HCT116 (cell line): ENCODE measurements at regions not wholly inside any gene's neighbourhood (a gene's known extent, or its start where the extent isn't known, plus 50 kb on each side); places are given as distances from the start of the nearest gene placed in this dataset.

Experiments
- ATAC-seq: fragments of 200-7000 bp; cut with Tn5 transposase; 2 replicates; pipeline ENCODE4 v1.9.1; 2020; ENCODE audit warnings: mild to moderate bottlenecking, moderate library complexity
- BruUV-seq: library from RNA; stranded (reverse); fragments of 400-500 nt; replicated peaks from 2 replicates; lab custom pipeline; 2021; lab: Mats Ljungman, UMichigan
- CTCF ChIA-PET: fragments of 300-600 bp; sonication (Branson Sonifier 250); formaldehyde crosslinking; loops from one replicate; lab custom pipeline; 2021; ENCODE audit warnings: antibody characterized with exemption; lab: Charles Lee
- POLR2A ChIA-PET: fragments of 300-600, 350-600 bp; sonication (Branson Sonifier 250); formaldehyde crosslinking; loops from one replicate; lab custom pipeline; 2021; ENCODE audit warnings: antibody characterized with exemption; lab: Charles Lee
- RAD21 ChIA-PET, 2 experiments: fragments of 300-600 bp; sonication (Branson Sonifier 250); formaldehyde crosslinking; loops; one replicate each; lab custom pipeline; 2023; ENCODE audit warnings: low total read pairs in 2 of 2; ENCODE audit not compliant: uncharacterized antibody in 2 of 2, unreplicated experiment in 2 of 2, low non-redundant PET in 1 of 2; lab: Charles Lee
- DNase-seq: peaks from one replicate; pipeline ENCODE4 v3.0.0-alpha.2; 2010; ENCODE audit warnings: low read depth, low spot score
- H2AFZ ChIP-seq: fragments of 200-600 bp; shearing (Covaris generic), sonication (generic); 2 replicates; pipeline ENCODE4 v1.6.1; 2017; ENCODE audit warnings: low read depth, mixed run types, mixed read lengths, antibody characterized with exemption, low read length; ENCODE audit not compliant: poor library complexity, severe bottlenecking
- H3K27ac ChIP-seq: 2 replicates; pipeline ENCODE4 v1.5.1; 2012; ENCODE audit warnings: low read depth, low read length
- H3K27me3 ChIP-seq: fragments of 200-600 bp; sonication (generic); 2 replicates; pipeline ENCODE4 v1.6.1; 2016; ENCODE audit warnings: mixed run types, low read length, mixed read lengths; ENCODE audit not compliant: insufficient read depth
- H3K36me3 ChIP-seq, 2 experiments: fragments of 200-500 bp in 1 of 2; fragments of 200-600 bp in 1 of 2; sonication (Bioruptor generic) in 1 of 2; sonication (generic) in 1 of 2; 2 replicates each; pipeline versions ENCODE4 v1.5.1 to v1.6.1; 2014 to 2016; ENCODE audit warnings: low read length in 2 of 2, inconsistent platforms in 1 of 2, mixed read lengths in 1 of 2, mixed run types in 1 of 2; ENCODE audit not compliant: insufficient read depth in 2 of 2, control insufficient read depth in 1 of 2
- H3K4me1 ChIP-seq, 2 experiments: fragments of 200-600 bp in 1 of 2; sonication (generic) in 1 of 2; 2 replicates each; pipeline versions ENCODE4 v1.5.1 to v1.6.1; 2012 to 2017; ENCODE audit warnings: low read length in 2 of 2, inconsistent platforms in 1 of 2, mild to moderate bottlenecking in 1 of 2, mixed read lengths in 1 of 2, mixed run types in 1 of 2, moderate library complexity in 1 of 2; ENCODE audit not compliant: insufficient read depth in 2 of 2, control insufficient read depth in 1 of 2
- H3K4me2 ChIP-seq: fragments of 200-600 bp; sonication (generic); 2 replicates; pipeline ENCODE4 v1.6.1; 2017; ENCODE audit warnings: mixed run types, low read length, mixed read lengths
- H3K4me3 ChIP-seq, 2 experiments: fragments of 200-600 bp in 1 of 2; sonication (generic) in 1 of 2; replicated peaks in 1 of 2; 2 replicates each; pipeline ENCODE4 v1.5.1; 2011 to 2016; ENCODE audit warnings: low read length in 2 of 2, control low read depth in 1 of 2, low read depth in 1 of 2, mild to moderate bottlenecking in 1 of 2, mixed read lengths in 1 of 2, mixed run types in 1 of 2
- H3K79me2 ChIP-seq: fragments of 200-600 bp; sonication (generic); 2 replicates; pipeline ENCODE4 v1.6.1; 2017; ENCODE audit warnings: mild to moderate bottlenecking, mixed run types, low read length, moderate library complexity, mixed read lengths; ENCODE audit not compliant: insufficient read depth
- H3K9ac ChIP-seq: fragments of 200-600 bp; sonication (generic); 2 replicates; pipeline ENCODE4 v1.6.1; 2016; ENCODE audit warnings: low read length, mixed read lengths
- H3K9me2 ChIP-seq: fragments of 200-600 bp; sonication (generic), shearing (Covaris generic); 2 replicates; pipeline ENCODE4 v1.6.1; 2017; ENCODE audit warnings: mixed run types, mild to moderate bottlenecking, moderate library complexity; ENCODE audit not compliant: insufficient read depth
- H3K9me3 ChIP-seq, 2 experiments: fragments of 200-500 bp in 1 of 2; fragments of 200-600 bp in 1 of 2; sonication (Bioruptor generic) in 1 of 2; sonication (generic) in 1 of 2; 2 replicates each; pipeline ENCODE4 v1.6.1; 2014 to 2017; ENCODE audit warnings: low read length in 2 of 2, mixed read lengths in 2 of 2, inconsistent platforms in 1 of 2, low read depth in 1 of 2, mild to moderate bottlenecking in 1 of 2, mixed run types in 1 of 2, moderate library complexity in 1 of 2; ENCODE audit not compliant: control insufficient read depth in 1 of 2, insufficient read depth in 1 of 2
- H4K20me1 ChIP-seq: fragments of 200-600 bp; sonication (generic), shearing (Covaris generic); 2 replicates; pipeline ENCODE4 v1.6.1; 2017; ENCODE audit warnings: mixed run types, mild to moderate bottlenecking, moderate library complexity; ENCODE audit not compliant: insufficient read depth
- CBX3 ChIP-seq: IDR thresholded peaks from 2 replicates; pipeline ENCODE4 v1.6.1; 2012; ENCODE audit warnings: low read depth
- EGR1 ChIP-seq: IDR thresholded peaks from 2 replicates; pipeline ENCODE4 v1.6.1; 2012; ENCODE audit warnings: low read depth
- ELF1 ChIP-seq: IDR thresholded peaks from 2 replicates; pipeline ENCODE4 v1.6.1; 2012; ENCODE audit warnings: low read depth, borderline replicate concordance
- EZH2phosphoT487 ChIP-seq: fragments of 200-600 bp; IDR thresholded peaks from 2 replicates; pipeline ENCODE4 v1.6.1; 2018; ENCODE audit warnings: antibody characterized with exemption, borderline replicate concordance
- MAX ChIP-seq: IDR thresholded peaks from 2 replicates; pipeline ENCODE4 v1.6.1; 2012
- POLR2A ChIP-seq: IDR thresholded peaks from 2 replicates; pipeline ENCODE4 v1.7.0; 2011; ENCODE audit warnings: borderline replicate concordance; ENCODE audit not compliant: insufficient read depth, insufficient read length; ENCODE audit errors: extremely low read depth
- POLR2AphosphoS5 ChIP-seq: IDR thresholded peaks from 2 replicates; pipeline ENCODE4 v1.6.1; 2011; ENCODE audit warnings: mild to moderate bottlenecking, low read depth, low read length, moderate library complexity
- RAD21 ChIP-seq: IDR thresholded peaks from 2 replicates; pipeline ENCODE4 v1.6.1; 2012; ENCODE audit warnings: low read depth, mild to moderate bottlenecking
- REST ChIP-seq: IDR thresholded peaks from 2 replicates; pipeline ENCODE4 v1.6.1; 2012; ENCODE audit warnings: low read depth
- SIN3A ChIP-seq: IDR thresholded peaks from 2 replicates; pipeline ENCODE4 v1.6.1; 2012; ENCODE audit warnings: low read depth
- SRF ChIP-seq: IDR thresholded peaks from 2 replicates; pipeline ENCODE4 v1.6.1; 2012; ENCODE audit warnings: low read depth
- YY1 ChIP-seq: IDR thresholded peaks from 2 replicates; pipeline ENCODE4 v1.6.1; 2011; ENCODE audit warnings: low read length, low read depth, moderate library complexity, mild to moderate bottlenecking; ENCODE audit not compliant: insufficient replicate concordance; ENCODE audit errors: extremely low read depth
- ZBTB33 ChIP-seq: IDR thresholded peaks from 2 replicates; pipeline ENCODE4 v1.6.1; 2011; ENCODE audit warnings: mild to moderate bottlenecking, low read length, moderate library complexity; ENCODE audit not compliant: insufficient replicate concordance; ENCODE audit errors: extremely low read depth
- ZFX ChIP-seq: fragments of 450-650 bp; IDR thresholded peaks from 2 replicates; pipeline ENCODE4 v1.6.1; 2017
- ZNF274 ChIP-seq: fragments of 200-500 bp; sonication (Bioruptor generic); IDR thresholded peaks from 2 replicates; pipeline ENCODE4 v1.6.1; 2014; ENCODE audit warnings: mild to moderate bottlenecking, low read depth, low read length, inconsistent platforms
- intact Hi-C: fragments of 100-400 bp; cut with micrococcal nuclease; formaldehyde crosslinking; loops from 2 replicates; pipeline ENCODE4 v1.10.0; 2022

GRCh38 chr17:77844681-77845080 is 113.8 kb upstream of the TNRC6C start:
- no peak overlapping the region for H3K4me2 ChIP-seq
- intact Hi-C loops = no loop called here
- ChIA-PET RAD21 (no interaction called here), POLR2A (no interaction called here), CTCF (no interaction called here)
- BruUV-seq = no TSS peak
- H3K9ac ChIP-seq = no peak overlapping the region
- H4K20me1 ChIP-seq = no peaks in the 10 kb centered on the region
- H2AFZ ChIP-seq = no peak overlapping the region
- no peaks in the 10 kb centered on the region for H3K9me3 ChIP-seq
- no peaks in the 10 kb centered on the region for H3K79me2 ChIP-seq
- H3K27ac ChIP-seq = no peak overlapping the region
- no peak for DNase-seq
- no peak for ATAC-seq
- no peaks in the 10 kb centered on the region for H3K9me2 ChIP-seq
- no peaks in the 10 kb centered on the region for H3K36me3 ChIP-seq
- H3K4me3 ChIP-seq = no peak overlapping the region
- peaks cover 9 to 26% of the 10 kb centered on the region in 2 experiments for H3K4me1 ChIP-seq
- TF ChIP-seq POLR2A = no peak
- TF ChIP-seq CBX3 = no peak
- TF ChIP-seq RAD21 = no peak
- H3K27me3 ChIP-seq = no peaks in the 10 kb centered on the region

GRCh38 chr17:77845541-77846225 is 112.8 kb upstream of the TNRC6C start:
- Histone ChIP-seq H3K4me1 (peaks cover 9 to 26% of the 10 kb centered on the region in 2 experiments), H2AFZ (no peak overlapping the region), H3K79me2 (no peaks in the 10 kb centered on the region), H4K20me1 (no peaks in the 10 kb centered on the region), H3K27ac (no peak overlapping the region), H3K9ac (no peak overlapping the region), H3K9me2 (no peaks in the 10 kb centered on the region), H3K27me3 (no peaks in the 10 kb centered on the region), H3K4me2 (no peak overlapping the region), H3K4me3 (no peak overlapping the region), H3K9me3 (no peaks in the 10 kb centered on the region), H3K36me3 (no peaks in the 10 kb centered on the region)
- BruUV-seq = no TSS peak
- CTCF ChIA-PET = no interaction called here
- RAD21 ChIA-PET = no interaction called here
- POLR2A ChIA-PET = no interaction called here
- ATAC-seq (no peak), DNase-seq (no peak)
- intact Hi-C loops = no loop called here
- no peak for TF ChIP-seq RAD21
- TF ChIP-seq EZH2phosphoT487 = no peak
- TF ChIP-seq YY1 = no peak
- TF ChIP-seq ZFX = no peak
- TF ChIP-seq SRF = no peak
- no peak for TF ChIP-seq EGR1
- TF ChIP-seq POLR2A = no peak
- no peak for TF ChIP-seq REST
- no peak for TF ChIP-seq MAX
- TF ChIP-seq SIN3A = no peak
- no peak for TF ChIP-seq CBX3
- TF ChIP-seq ZNF274 = no peak
- TF ChIP-seq ELF1 = no peak
- no peak for TF ChIP-seq ZBTB33
- TF ChIP-seq POLR2AphosphoS5 = no peak
